ENCODE measurements at regions not wholly inside any gene's neighbourhood (a gene's known extent, or its start where the extent isn't known, plus 50 kb on each side); places are given as distances from the start of the nearest gene placed in this dataset.

GRCh38 chr11:70650075-70650909, 252.0 kb downstream of the CTTN start (continued):
- no peak for TF ChIP-seq SIN3B (IDR thresholded peaks at IDR 0.05; ENCODE audit: low read depth)
- TF ChIP-seq ZFP91 (CRISPR knock-in tag; IDR thresholded peaks at IDR 0.05), result no peak
- TF ChIP-seq CGGBP1 (CRISPR knock-in tag; IDR thresholded peaks at IDR 0.05), result no peak
- TF ChIP-seq ZNF518B (CRISPR knock-in tag; IDR thresholded peaks at IDR 0.05), result no peak
- TF ChIP-seq ZNF551 (CRISPR knock-in tag; IDR thresholded peaks at IDR 0.05), result no peak
- TF ChIP-seq BACH1 (tag; IDR thresholded peaks at IDR 0.05), result peak; percentile 74
- TF ChIP-seq NR2C2 (CRISPR knock-in tag; IDR thresholded peaks at IDR 0.05), result peak; percentile 88
- 0 out of 2 replicates have a peak, but pooled peaks have one; percentile 23 for TF ChIP-seq NR2C2 (tag; IDR thresholded peaks at IDR 0.05)
- 0 out of 2 replicates have a peak, but pooled peaks have one; percentile 62 for TF ChIP-seq ZBTB9 (CRISPR knock-in tag; IDR thresholded peaks at IDR 0.05)
- peak; percentile 98 for TF ChIP-seq ZNF232 (CRISPR knock-in tag; IDR thresholded peaks at IDR 0.05)
- peak; percentile 90 for TF ChIP-seq FOXJ3 (CRISPR knock-in tag; IDR thresholded peaks at IDR 0.05)
- TF ChIP-seq SREBF1 (IDR thresholded peaks at IDR 0.05; ENCODE audit: borderline replicate concordance, low read depth, low read length), result peak; percentile 89
- TF ChIP-seq ZNF583 (CRISPR knock-in tag; IDR thresholded peaks at IDR 0.05), result peak; percentile 90
- TF ChIP-seq CREB3 (tag; conservative IDR thresholded peaks at IDR 0.05; ENCODE audit: low read depth), result peak; percentile 86
- TF ChIP-seq TCFL5 (CRISPR knock-in tag; conservative IDR thresholded peaks at IDR 0.05), result no peak
- TF ChIP-seq MEF2A (IDR thresholded peaks at IDR 0.05; ENCODE audit: control insufficient read depth, low read depth, low read length), result no peak
- no peak for TF ChIP-seq ZNF57 (CRISPR knock-in tag; IDR thresholded peaks at IDR 0.05)
- no peak for TF ChIP-seq HDAC6 (IDR thresholded peaks at IDR 0.05; ENCODE audit: low read depth, low read length)
- no peak for TF ChIP-seq RBBP5 (IDR thresholded peaks at IDR 0.05; ENCODE audit: borderline replicate concordance, insufficient read depth, low read length, poor library complexity, severe bottlenecking)
- TF ChIP-seq FUS (optimal IDR thresholded peaks at IDR 0.05; ENCODE audit: low read depth, low read length), result no peak
- no peak for TF ChIP-seq E2F3 (CRISPR knock-in tag; IDR thresholded peaks at IDR 0.05)

Measured in K562 (cell line).